Activated CD8-positive, alpha-beta T cell treated with anti-CD3 and anti-CD28 coated beads, Interleukin-2, amount 10 ng/mL, durations not matched to agents 7 days and 5 days (primary cell): ENCODE measurements at regions not wholly inside any gene's neighbourhood (a gene's known extent, or its start where the extent isn't known, plus 50 kb on each side); places are given as distances from the start of the nearest gene placed in this dataset.

ENCODE experiments used
- ATAC-seq: fragments of 150-1000 bp; cut with Tn5 transposase; one replicate; pipeline ENCODE4 v1.10.0; 2021; ENCODE audit warnings: moderate library complexity
- CTCF ChIA-PET: fragments of 350-600 bp; sonication (Branson Sonifier 250); formaldehyde crosslinking; loops from one replicate; lab custom pipeline; 2021; ENCODE audit warnings: antibody characterized with exemption; lab: Charles Lee
- POLR2A ChIA-PET: fragments of 350-600 bp; sonication (Branson Sonifier 250); formaldehyde crosslinking; loops from one replicate; lab custom pipeline; 2021; ENCODE audit warnings: antibody characterized with exemption; lab: Charles Lee
- DNase-seq: peaks from one replicate; pipeline ENCODE4 v3.0.0-alpha.2; 2020
- H3K27ac Mint-ChIP-seq: one replicate; pipeline ENCODE4 v1.8.0; 2021; ENCODE audit warnings: mild to moderate bottlenecking, mixed read lengths
- H3K27me3 Mint-ChIP-seq: one replicate; pipeline ENCODE4 v1.8.0; 2021; ENCODE audit warnings: low read depth, mixed read lengths
- H3K36me3 Mint-ChIP-seq: one replicate; pipeline ENCODE4 v1.8.0; 2021; ENCODE audit warnings: low read depth, mixed read lengths
- H3K4me1 Mint-ChIP-seq: one replicate; pipeline ENCODE4 v1.8.0; 2021; ENCODE audit warnings: low read depth, mixed read lengths
- H3K4me3 Mint-ChIP-seq: one replicate; pipeline ENCODE4 v1.8.0; 2021; ENCODE audit warnings: mild to moderate bottlenecking, mixed read lengths
- H3K9me3 Mint-ChIP-seq: one replicate; pipeline ENCODE4 v1.8.0; 2022; ENCODE audit warnings: mixed read lengths; ENCODE audit not compliant: insufficient read depth

GRCh38 chr20:16107172-16107870 is 465.9 kb downstream of the KIF16B start:
- CTCF ChIA-PET, result no interaction called here
- DNase-seq, result no peak
- no peaks in the 10 kb centered on the region for H3K9me3 Mint-ChIP-seq

GRCh38 chr20:16106191-16106849 is 466.9 kb downstream of the KIF16B start:
- CTCF ChIA-PET, result no interaction called here
- H3K36me3 Mint-ChIP-seq, result no peaks in the 10 kb centered on the region
- no peak for ATAC-seq
- no peaks in the 10 kb centered on the region for H3K27me3 Mint-ChIP-seq
- H3K27ac Mint-ChIP-seq, result no peak overlapping the region
- POLR2A ChIA-PET, result interaction anchor here (1.0 kb wide), 1 partner anchor 9 kb away, joined by 4 read pairs; no protein-coding TSS in a partner anchor
- no peak overlapping the region for H3K4me3 Mint-ChIP-seq
- H3K9me3 Mint-ChIP-seq, result peaks cover under 1% of the 10 kb centered on the region
- no peak for DNase-seq
- H3K4me1 Mint-ChIP-seq, result no peaks in the 10 kb centered on the region

More at GRCh38 chr20:16107172-16107870, 465.9 kb downstream of the KIF16B start:
- ATAC-seq, result no peak
- H3K4me3 Mint-ChIP-seq, result no peak overlapping the region
- POLR2A ChIA-PET, result no interaction called here
- H3K27ac Mint-ChIP-seq, result no peak overlapping the region
- H3K4me1 Mint-ChIP-seq, result no peaks in the 10 kb centered on the region
- no peaks in the 10 kb centered on the region for H3K36me3 Mint-ChIP-seq
- H3K27me3 Mint-ChIP-seq, result no peaks in the 10 kb centered on the region

GRCh38 chr20:16104783-16105182 is 468.5 kb downstream of the KIF16B start:
- H3K4me3 Mint-ChIP-seq, result no peak overlapping the region
- H3K9me3 Mint-ChIP-seq, result peaks cover 4% of the 10 kb centered on the region
- H3K36me3 Mint-ChIP-seq, result no peaks in the 10 kb centered on the region
- ATAC-seq, result no peak
- CTCF ChIA-PET, result no interaction called here
- no peaks in the 10 kb centered on the region for H3K4me1 Mint-ChIP-seq
- POLR2A ChIA-PET, result no interaction called here
- no peaks in the 10 kb centered on the region for H3K27me3 Mint-ChIP-seq
- DNase-seq, result no peak
- H3K27ac Mint-ChIP-seq, result no peak overlapping the region
